HG03039 (cell line): ENCODE measurements at regions not wholly inside any gene's neighbourhood (a gene's known extent, or its start where the extent isn't known, plus 50 kb on each side); places are given as distances from the start of the nearest gene placed in this dataset.
"Not testable (repeated sequence)": the region's sequence is repeated elsewhere in the genome, so short reads cannot be mapped to it uniquely, and the experiment has no call there.

Experiments
- ATAC-seq: cut with Tn5 transposase; IDR thresholded peaks from one replicate; pipeline ENCODE4 v1.9.1; 2021; ENCODE audit warnings: mild to moderate bottlenecking, moderate library complexity; ENCODE audit not compliant: unreplicated experiment

DNA sequence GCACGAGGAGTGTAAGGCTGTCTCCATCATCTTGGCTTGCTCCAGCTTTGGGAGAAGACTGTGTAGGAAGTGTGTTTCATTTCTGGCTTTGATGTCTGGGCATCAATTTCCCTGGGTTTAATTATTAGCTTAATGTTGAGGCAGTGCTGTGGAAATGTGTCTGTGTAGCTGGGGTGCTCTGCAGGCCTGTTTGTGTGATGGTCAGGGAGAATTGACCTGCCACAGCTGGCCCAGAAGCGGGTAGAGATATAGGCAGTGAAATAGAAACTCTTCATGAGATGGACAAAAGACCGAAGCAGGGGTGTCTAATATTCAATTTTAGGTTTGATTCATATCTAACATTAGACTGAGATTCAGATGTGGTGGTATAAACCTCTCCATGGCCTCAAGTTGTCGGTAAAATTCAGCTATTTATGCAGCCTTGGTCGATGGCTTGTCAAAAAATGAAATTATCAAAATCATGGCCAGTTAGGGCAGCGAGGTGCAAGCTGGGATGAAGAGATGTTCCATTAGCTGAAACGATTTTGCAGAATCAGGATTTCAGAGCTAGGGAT is 95.3 kb upstream of the SNX9 start:
- ATAC-seq, result no peak

DNA sequence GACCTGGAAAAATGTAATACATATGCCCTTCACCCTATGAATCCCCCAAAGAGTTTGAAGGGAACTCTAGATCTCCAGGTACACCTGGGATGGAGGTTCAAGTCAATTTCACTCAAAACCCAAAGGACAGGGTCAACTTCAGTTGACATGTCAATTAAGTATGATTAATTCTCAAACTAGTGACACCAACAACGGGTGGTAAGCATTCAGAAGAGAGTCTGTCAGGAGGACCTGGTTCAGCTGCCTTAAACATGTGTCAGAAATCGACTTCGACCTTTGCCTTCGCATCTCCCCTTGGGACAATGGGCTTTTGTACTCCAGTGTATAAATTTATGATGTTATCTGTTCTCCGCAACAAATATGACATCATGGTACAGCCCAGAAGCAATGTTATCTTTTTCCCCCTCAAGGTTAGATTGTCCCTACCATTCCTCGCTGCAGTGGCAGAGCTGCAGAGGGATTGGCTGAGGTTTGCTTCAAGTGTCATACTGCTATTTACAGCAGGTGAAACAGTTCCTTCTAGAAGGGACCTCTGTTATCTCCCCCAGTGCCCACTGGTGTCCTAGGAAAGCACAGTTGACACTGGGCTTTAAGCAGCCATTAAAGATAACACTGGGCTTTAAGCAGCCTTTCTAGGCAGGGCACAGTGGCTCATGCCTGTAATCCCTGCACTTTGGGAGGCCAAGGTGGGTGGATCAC is 94.7 kb upstream of the SNX9 start:
- ATAC-seq, result no peak

DNA sequence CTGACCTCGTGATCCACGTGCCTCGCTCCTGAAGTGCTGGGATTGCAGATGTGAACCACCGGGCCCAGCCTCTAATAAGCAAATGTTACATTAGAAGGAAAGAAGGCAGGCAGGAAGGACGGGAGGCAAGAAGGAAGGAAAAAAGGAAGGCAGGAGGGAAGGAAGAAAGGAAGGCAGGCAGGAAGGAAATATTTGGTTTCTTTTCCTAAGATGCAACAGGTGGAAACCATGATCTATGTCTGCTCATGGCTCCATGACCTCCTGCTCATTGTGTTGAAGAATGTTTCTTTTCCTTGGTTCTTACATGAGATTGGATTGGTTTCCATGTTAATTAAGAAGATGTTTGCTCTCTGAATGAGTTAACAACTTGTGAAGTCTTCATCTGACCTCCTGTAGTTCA is 91.8 kb upstream of the SNX9 start:
- no peak for ATAC-seq

DNA sequence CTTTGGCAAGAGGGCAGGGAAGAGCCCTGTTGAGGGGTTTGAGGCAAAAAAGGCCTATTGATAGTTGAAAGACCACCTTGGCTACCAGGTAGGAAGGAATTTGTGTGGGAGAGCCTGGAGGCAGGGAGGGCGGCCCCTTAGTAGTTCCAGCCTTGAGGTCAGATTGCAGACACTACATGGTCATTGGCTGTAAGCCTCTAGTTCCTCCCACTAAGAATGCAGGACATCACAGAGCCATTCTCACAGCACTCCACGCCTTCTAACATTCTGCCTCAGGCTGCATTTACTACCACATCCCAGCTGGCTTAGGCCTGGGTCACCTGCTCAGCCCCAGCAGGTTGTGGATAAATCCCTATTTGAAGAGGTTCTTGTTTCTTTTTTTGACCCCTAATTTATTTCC is 91.0 kb upstream of the SNX9 start:
- no peak for ATAC-seq

DNA sequence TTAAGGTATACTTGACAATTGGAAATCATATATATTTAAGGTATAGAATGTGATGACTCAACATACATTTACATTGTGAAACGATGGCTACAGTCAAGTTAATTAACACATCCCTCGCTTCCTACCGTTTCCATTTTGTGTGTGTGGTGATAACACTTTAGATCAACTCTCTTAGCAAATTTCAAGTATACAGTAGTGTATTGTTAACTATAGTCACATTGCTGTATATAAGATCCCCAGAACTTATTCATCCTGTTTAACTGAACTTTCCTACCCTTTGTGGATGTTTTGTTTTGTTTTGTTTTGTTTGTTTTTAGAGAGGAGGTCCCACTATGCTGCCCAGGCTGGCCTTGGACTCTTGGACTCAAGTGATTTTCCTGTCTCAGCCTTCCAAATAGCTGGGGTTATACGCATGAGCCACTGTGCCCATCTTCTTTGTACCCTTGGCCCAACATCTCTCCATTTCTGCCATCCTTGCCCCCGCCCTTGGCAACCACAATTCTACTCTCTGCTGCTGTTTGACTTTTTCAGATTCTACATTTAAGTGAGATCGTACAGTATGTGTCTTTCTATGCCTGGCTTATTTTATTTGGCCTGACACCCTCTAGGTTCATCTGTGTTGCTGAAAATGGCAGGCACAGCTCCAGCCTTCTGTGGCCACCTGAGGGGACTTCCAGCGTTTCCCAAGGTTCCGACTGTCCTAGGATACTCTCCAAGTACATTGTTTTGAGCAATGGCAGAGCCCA is 90.5 kb upstream of the SNX9 start:
- ATAC-seq, result no peak

DNA sequence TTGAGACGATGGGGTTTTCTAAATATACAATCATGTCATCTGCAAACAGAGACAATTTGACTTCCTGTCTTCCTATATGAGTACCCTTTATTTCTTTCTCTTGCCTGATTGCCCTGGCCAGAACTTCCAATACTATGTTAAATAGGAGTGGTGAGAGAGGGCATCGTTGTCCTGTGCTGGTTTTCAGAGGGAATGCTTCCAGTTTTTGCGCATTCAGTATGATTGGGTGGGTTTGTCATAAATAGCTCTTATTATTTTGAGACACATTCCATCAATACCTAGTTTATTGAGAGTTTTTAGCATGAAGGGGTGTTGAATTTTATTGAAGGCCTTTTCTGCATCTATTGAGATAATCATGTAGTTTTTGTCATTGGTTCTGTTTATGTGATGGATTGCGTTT is 86.5 kb upstream of the SNX9 start:
- not testable (repeated sequence) for ATAC-seq

DNA sequence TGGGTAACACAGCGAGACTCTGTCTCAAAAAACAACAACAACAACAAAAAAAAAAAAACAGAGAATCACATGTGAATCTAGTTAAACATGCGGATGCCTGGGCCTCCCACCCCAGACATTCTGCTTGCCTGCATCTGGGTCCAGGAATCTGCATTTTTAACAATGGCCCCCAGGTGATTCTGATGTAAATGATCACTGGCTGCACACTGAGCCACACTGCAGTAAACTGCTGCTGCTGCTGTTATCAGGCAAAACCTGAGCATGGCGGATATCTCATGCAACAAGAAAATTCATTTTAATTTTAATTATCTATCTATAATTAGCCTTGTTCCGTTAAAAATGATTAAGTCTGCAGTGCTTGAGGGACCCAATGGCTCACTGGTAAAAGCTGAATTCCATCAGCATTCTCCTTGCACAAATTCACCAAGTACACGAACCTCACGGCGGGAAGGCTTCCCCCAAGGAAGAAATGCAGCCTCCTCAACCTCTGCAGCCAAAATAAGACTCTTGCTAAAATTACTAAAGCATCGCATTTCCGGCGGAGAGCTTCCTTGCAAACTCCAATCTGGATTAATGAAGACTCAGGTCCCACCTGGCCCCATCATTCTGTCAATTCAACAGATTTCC is 81.6 kb upstream of the SNX9 start:
- no peak for ATAC-seq

DNA sequence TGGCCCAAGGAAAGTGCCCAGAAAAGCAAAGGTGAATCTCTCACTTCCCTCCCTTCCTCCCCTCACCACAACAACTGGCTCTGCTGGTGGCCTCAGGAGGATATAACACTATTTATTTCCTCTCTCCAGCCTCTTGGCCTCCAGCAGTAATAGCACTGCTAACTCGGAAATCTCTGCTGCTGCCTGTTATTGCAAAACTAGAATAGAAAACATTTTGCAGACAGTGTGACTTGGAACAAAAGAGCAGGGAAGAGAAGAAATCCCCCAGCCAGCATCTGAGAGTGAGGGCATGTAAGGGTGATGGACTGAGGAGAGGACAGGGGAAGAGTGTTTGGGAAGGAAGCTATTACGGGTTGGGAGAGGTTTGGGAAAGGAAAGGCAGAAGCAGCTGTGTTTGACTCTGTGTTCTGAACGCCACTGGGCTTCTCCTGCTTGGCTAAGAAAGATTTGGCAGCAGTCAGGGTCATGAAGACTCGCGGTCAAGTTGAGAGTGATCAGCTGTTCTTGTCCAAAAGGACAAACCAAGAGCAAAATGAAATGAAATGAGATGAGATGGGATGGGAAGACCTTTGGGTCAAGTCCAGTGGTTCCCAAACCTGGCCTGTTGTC is 81.0 kb upstream of the SNX9 start:
- ATAC-seq, result no peak

DNA sequence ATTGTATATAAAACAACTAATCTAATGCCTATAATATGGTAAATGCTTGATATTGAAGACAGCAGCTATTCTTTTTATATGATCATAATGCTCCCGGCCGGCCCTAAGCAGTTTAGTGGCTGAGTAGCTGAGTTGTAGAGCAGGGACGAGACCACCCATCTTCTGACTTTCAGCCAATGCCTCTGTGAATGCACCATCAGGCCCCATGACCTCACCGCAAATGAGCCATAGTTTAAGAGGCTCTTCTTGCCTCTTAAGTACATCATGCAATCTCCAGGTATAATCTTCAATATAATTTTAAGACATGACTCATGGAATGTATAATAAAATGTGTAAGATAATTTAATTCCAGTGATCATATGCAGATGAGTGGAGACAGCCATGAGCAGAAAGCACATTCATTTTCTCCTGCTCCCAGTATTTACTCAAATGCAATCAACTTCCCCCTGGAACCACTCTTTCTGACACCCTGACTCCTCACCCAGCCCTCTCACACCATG is 78.9 kb upstream of the SNX9 start:
- no peak for ATAC-seq

DNA sequence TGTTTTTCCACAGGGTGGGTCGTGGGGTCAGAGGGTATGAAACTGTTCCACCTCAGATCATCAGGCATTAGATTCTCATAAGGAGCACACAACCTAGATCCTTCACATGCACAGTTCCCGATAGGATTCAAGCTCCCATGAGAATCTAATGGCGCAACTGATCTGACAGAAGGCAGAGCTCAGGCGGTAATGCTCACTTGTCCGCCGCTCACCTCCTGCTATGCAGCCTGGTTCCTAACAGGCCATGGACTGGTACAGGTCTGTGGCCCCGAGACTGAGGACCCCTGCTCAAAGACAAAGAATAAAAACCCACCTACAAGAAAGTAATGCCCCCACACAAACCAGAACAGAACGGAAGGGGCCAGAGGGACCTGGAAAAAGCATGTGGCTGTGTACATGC is 76.1 kb upstream of the SNX9 start:
- no peak for ATAC-seq

DNA sequence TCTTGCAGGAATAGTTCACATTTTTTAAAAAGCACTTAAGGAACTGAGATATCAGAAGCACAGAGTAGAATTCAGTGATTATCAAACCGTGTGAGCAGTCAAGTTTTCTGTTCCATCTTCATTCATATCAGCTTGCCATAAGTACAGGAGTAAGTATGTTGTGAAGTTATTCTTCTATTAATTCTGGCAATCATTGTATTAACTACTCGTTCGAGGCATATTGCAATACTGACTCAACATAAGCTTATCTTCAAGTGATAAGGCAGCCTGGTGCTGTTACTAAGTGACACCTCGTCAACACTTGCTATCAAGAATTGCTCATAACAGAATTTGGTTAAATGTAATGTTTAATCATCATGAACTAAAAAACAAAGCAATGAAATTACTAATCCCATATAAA is 75.7 kb upstream of the SNX9 start:
- ATAC-seq, result no peak

DNA sequence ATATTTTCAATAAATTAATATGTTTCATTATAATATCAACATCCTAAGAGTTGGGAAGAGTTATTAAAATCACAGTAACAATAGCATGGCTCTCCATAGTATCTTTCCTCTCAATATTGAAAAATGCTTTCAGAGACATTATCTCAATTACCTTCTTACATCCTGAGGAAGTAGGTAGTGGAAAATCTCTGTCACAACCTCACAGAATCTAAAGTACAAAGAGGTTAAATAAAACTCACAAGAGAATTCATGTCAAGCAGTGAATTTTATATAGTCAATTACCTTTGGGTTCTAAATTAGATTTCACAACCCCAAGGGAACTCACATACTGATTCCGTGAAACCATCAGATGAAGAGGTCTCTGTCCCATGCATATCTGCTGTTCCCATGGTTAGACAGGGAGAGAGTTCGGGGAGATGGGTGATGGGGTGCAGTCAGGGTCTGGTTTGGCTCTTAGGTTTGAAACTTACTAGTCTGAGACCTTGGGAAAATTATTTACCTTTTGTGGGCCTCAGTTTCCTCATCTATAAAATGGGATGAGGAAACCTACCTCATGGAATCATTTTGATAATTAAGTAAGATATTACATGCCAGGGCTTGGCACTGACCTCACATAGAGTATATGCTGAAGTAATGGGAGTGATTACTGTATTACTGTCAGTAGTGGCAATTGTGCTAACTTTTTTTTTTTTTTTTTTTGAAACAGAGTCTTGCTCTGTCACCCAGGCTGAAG is 74.0 kb upstream of the SNX9 start:
- no peak for ATAC-seq

DNA sequence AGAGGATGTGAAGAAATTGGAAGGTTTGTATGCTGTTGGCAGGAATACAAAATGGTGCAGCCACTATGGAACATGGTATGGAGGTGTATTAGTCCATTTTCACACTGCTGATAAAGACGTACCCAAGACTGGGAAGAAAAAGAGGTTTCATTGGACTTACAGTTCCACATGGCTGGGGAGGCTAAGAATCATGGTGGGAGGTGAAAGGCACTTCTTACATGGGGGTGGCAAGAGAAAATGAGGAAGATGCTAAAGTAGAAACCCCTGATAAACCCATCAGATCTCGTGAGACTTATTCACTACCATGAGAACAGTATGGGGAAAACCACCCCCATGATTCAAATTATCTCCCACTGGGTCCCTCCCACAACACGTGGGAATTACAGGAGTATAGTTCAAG is 72.1 kb upstream of the SNX9 start:
- not testable (repeated sequence) for ATAC-seq

DNA sequence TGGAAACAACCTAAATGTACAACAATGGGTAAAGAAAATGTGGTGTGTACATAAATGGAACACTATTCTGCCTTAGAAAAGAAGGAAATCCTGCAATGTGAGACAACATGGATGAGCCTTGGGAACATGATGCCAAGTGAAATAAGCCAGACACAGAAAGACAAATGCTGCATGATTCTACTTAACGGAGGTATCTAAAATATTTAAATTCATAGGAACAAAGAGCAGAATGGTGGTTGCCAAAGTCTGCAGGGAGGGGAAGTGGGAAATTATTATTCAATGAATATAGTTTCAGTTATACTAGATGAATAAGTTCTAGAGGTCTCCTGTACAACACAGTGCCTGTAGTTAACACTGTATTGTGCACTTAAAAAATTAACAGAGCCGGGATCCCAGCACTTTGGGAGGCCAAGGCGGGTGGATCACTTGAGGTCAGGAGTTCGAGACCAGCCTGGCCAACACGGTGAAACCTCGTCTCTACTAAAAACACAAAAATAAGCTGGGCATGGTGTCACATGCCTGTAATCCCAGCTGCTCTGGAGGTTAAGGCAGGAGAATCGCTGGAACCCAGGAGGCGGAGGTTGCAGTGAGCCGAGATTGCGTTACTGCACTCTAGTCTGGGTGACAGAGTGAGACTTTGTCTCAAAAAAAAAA is 71.4 kb upstream of the SNX9 start:
- no peak for ATAC-seq

DNA sequence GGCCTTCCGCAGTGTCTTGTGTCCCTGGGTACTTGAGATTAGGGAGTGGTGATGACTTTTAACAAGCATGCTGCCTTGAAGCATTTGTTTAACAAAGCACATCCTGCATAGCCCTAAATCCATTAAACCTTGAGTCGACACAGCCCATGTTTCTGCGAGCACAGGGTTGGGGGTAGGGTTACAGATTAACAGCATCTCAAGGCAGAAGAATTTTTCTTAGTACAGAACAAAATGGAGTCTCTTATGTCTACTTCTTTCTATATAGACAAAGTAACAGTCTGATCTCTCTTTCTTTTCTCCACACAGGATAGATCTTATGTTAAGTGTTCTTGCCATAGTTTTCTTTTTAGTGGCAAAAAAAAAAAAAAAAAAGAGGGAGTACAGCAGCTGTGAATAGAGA is 70.2 kb upstream of the SNX9 start:
- not testable (repeated sequence) for ATAC-seq

DNA sequence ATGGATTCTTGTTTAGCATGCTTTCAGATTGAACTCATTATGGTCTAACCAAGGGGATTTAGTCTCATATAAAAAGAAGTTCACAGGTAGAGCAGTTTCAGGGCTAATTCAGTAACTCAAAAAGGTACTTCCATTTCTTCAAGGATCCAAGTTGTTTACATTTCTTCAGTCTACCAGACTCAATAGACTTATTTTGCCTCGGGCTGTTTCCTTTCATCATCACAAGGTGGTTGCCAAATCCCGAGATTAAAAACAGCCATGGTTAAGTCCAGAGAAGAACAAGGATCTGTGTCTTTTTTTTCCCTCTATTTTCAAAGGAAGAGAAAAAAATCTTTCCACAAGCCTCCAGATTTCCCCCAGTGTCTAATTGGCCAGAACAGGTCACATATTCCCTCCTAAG is 69.8 kb upstream of the SNX9 start:
- ATAC-seq, result no peak

DNA sequence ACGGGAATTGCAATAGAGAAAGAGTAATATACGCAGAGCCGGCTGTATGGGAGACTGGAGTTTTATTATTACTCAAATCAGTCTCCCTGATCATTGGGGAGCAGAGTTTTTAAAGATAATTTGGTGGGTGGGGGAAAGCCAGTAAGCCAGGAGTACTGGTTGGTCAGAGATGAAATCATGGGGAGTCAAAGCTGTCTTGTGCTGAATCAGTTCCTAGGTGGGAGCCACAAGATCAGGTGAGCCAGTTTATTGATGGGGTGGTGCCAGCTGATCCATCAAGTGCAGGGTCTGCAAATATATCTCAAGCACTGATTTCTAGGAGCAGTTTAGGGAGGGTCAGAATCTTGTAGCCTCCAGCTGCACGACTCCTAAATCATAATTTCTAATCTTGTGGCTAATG is 69.2 kb upstream of the SNX9 start:
- ATAC-seq, result not testable (repeated sequence)

DNA sequence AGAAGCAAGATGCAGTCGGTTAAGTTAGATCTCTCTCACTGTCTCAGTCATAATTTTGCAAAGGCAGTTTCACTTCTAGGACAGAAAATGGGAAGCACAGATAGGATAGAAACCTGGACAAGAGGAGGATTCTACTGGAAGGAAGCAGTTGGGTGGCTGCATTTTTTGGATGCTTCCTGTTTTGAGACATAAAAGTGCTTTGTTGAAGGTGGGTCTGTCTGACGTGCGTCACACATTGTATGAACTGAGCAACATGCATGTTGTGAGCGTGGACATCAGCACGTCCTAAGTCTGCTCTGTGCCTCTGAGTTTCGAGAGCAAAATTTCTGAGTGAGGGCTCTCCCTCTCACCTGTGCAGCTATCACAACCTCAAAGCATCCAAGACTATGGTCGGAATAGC is 68.7 kb upstream of the SNX9 start:
- ATAC-seq, result no peak

DNA sequence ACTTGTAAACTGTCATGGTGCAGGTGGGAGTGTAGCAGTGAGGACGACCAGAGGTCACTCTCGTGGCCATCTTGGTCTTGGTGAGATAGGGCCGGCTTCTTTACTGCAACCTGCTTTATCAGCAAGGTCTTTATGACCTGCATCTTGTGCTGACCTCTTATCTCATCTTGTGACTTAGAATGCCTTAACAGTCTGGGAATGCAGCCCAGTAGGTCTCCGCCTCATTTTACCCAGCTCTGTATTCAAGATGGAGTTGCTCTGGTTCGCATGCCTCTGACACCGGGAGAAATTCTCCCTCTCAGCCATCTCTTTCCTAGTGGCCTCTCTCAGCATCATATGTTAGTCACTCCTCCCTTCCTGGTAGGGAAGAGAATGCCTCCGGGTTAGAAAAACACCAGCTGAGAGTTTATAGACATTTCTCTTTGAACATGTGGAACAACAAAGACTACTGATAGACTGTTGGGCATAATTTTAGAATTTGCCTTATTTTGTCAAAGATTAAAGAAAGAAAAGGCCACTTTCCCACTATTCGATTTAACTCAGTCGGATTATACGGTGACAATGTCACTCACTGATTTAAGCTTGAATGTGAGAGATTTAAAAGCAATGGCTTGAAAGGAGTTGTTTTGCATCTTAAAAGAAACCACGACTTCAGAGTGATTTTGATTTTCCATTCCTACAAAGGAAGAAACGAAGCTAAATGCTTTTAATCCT is 67.9 kb upstream of the SNX9 start:
- no peak for ATAC-seq
